HG02623 (cell line): ENCODE measurements at regions not wholly inside any gene's neighbourhood (a gene's known extent, or its start where the extent isn't known, plus 50 kb on each side); places are given as distances from the start of the nearest gene placed in this dataset.
"Not testable (repeated sequence)": the region's sequence is repeated elsewhere in the genome, so short reads cannot be mapped to it uniquely, and the experiment has no call there.

Source experiments
- ATAC-seq: cut with Tn5 transposase; IDR thresholded peaks from one replicate; pipeline ENCODE4 v1.9.1; 2021; ENCODE audit warnings: moderate library complexity; ENCODE audit not compliant: unreplicated experiment

- peak; percentile 57 for ATAC-seq
These were observed 50.7 kb upstream of the C12orf71 start for GRCh38 chr12:27133022-27133590.

GRCh38 chr12:27140478-27140969 lies 58.1 kb upstream of the C12orf71 start:
- ATAC-seq, result no peak

- ATAC-seq, result no peak
These were observed 59.8 kb upstream of the C12orf71 start for GRCh38 chr12:27142101-27142721.

GRCh38 chr12:27143256-27144069 lies 61.1 kb upstream of the C12orf71 start:
- no peak for ATAC-seq

GRCh38 chr12:27145725-27146124 lies 63.3 kb upstream of the C12orf71 start:
- peak; percentile 44 for ATAC-seq

- no peak for ATAC-seq
These were observed 66.0 kb upstream of the C12orf71 start for GRCh38 chr12:27148373-27148772.

GRCh38 chr12:27148791-27149190 lies 66.4 kb upstream of the C12orf71 start:
- no peak for ATAC-seq

GRCh38 chr12:27151479-27151878 lies 69.1 kb upstream of the C12orf71 start:
- no peak for ATAC-seq

- no peak for ATAC-seq
These were observed 75.9 kb upstream of the C12orf71 start for GRCh38 chr12:27158297-27158696.

- peak; percentile 64 for ATAC-seq
These were observed 79.3 kb upstream of the C12orf71 start for GRCh38 chr12:27161458-27162228.

GRCh38 chr12:27162229-27162537 lies 79.8 kb upstream of the C12orf71 start:
- no peak for ATAC-seq

GRCh38 chr12:27163048-27163715 lies 80.8 kb upstream of the C12orf71 start:
- no peak for ATAC-seq

GRCh38 chr12:27163894-27164293 lies 80.2 kb upstream of the STK38L start:
- ATAC-seq, result no peak

- ATAC-seq, result no peak
These were observed 79.6 kb upstream of the STK38L start for GRCh38 chr12:27164330-27165040.

- ATAC-seq, result not testable (repeated sequence)
These were observed 78.1 kb upstream of the STK38L start for GRCh38 chr12:27165958-27166357.

- ATAC-seq, result not testable (repeated sequence)
These were observed 72.6 kb upstream of the STK38L start for GRCh38 chr12:27171494-27171893.

- no peak for ATAC-seq
These were observed 67.3 kb upstream of the STK38L start for GRCh38 chr12:27176765-27177164.

GRCh38 chr12:27177706-27178105 lies 66.4 kb upstream of the STK38L start:
- ATAC-seq, result no peak

- ATAC-seq, result no peak
These were observed 65.8 kb upstream of the STK38L start for GRCh38 chr12:27178255-27178654.

GRCh38 chr12:27178723-27179399 lies 65.2 kb upstream of the STK38L start:
- no peak for ATAC-seq
